GM12878 (cell line): ENCODE measurements at regions not wholly inside any gene's neighbourhood (a gene's known extent, or its start where the extent isn't known, plus 50 kb on each side); places are given as distances from the start of the nearest gene placed in this dataset.

Experiments used
- ATAC-seq: fragments of 200-7000 bp; cut with Tn5 transposase; 3 replicates; pipeline ENCODE4 v1.9.1; 2020; ENCODE audit warnings: mild to moderate bottlenecking, moderate library complexity
- BruUV-seq: library from RNA; stranded (reverse); fragments of 400-500 nt; replicated peaks from 2 replicates; lab custom pipeline; 2021; lab: Mats Ljungman, UMichigan
- CTCF ChIA-PET: fragments of 300-600 bp; sonication (Branson Sonifier 250); formaldehyde crosslinking; extraction: SDS; loops from one replicate; lab custom pipeline; 2021; ENCODE audit warnings: inconsistent platforms; lab: Yijun Ruan, JAX
- POLR2A ChIA-PET: fragments of 350-600 bp; formaldehyde crosslinking; extraction: SDS; loops from one replicate; lab custom pipeline; 2021; ENCODE audit warnings: inconsistent platforms; lab: Charles Lee
- RAD21 ChIA-PET: fragments of 300-600 bp; sonication (Branson Sonifier 250); formaldehyde crosslinking; loops from one replicate; lab custom pipeline; 2023; ENCODE audit warnings: antibody characterized with exemption; ENCODE audit not compliant: unreplicated experiment; lab: Charles Lee
- SMC1A ChIA-PET: fragments of 300-600 bp; sonication (Branson Sonifier 250); formaldehyde crosslinking; loops from one replicate; lab custom pipeline; 2023; ENCODE audit not compliant: unreplicated experiment, uncharacterized antibody; lab: Charles Lee
- DNase-seq: peaks from one replicate; pipeline ENCODE4 v3.0.0-alpha.2; 2011; ENCODE audit warnings: low read depth, low spot score
- FAIRE-seq: peaks from 3 replicates; lab custom pipeline; 2011; peaks lifted over from hg19 to GRCh38; lab: Jason Lieb, UNC
- H2AFZ ChIP-seq: 2 replicates; pipeline ENCODE4 v1.6.0; 2011; ENCODE audit warnings: low read depth, low read length, control low read depth; ENCODE audit not compliant: control insufficient read depth
- H3K27ac ChIP-seq: 2 replicates; pipeline ENCODE4 v1.5.1; 2011; ENCODE audit warnings: control low read depth; ENCODE audit not compliant: control insufficient read depth, insufficient read depth
- H3K27me3 ChIP-seq, 2 experiments: replicated peaks in 1 of 2; 2 replicates each; pipeline versions ENCODE4 v1.6.0 to v1.6.1; 2011; ENCODE audit warnings: low read length in 1 of 2; ENCODE audit not compliant: control insufficient read depth in 2 of 2, insufficient read depth in 2 of 2
- H3K36me3 ChIP-seq, 2 experiments: 2 replicates each; pipeline ENCODE4 v1.5.1; 2011; ENCODE audit warnings: low read length in 1 of 2; ENCODE audit not compliant: control insufficient read depth in 2 of 2, insufficient read depth in 2 of 2
- H3K4me1 ChIP-seq: 2 replicates; pipeline ENCODE4 v1.6.1; 2011; ENCODE audit warnings: mild to moderate bottlenecking, low read length, moderate library complexity, mixed read lengths; ENCODE audit not compliant: control insufficient read depth, insufficient read depth
- H3K4me2 ChIP-seq: 2 replicates; pipeline ENCODE4 v1.6.0; 2011; ENCODE audit warnings: control low read depth; ENCODE audit not compliant: control insufficient read depth, insufficient read depth
- H3K4me3 ChIP-seq: fragments of 200-600 bp; sonication (generic); 2 replicates; pipeline ENCODE4 v1.5.1; 2016
- H3K79me2 ChIP-seq: 2 replicates; pipeline ENCODE4 v1.6.0; 2011; ENCODE audit warnings: low read length; ENCODE audit not compliant: control insufficient read depth, insufficient read depth
- H3K9ac ChIP-seq: 2 replicates; pipeline ENCODE4 v1.8.0; 2011; ENCODE audit warnings: low read length, control low read depth, mixed read lengths; ENCODE audit not compliant: control insufficient read depth, insufficient read depth
- H3K9me3 ChIP-seq: replicated peaks from 3 replicates; pipeline ENCODE4 v1.5.1; 2011; ENCODE audit warnings: mild to moderate bottlenecking, low read length; ENCODE audit not compliant: control insufficient read depth, insufficient read depth
- H4K20me1 ChIP-seq: 2 replicates; pipeline ENCODE4 v1.6.0; 2011; ENCODE audit not compliant: control insufficient read depth, insufficient read depth
- BACH1 ChIP-seq: fragments of 450-650 bp; IDR thresholded peaks from 2 replicates; pipeline ENCODE4 v1.6.1; 2017; ENCODE audit warnings: mild to moderate bottlenecking, borderline replicate concordance
- BHLHE40 ChIP-seq, 2 experiments: fragments of 450-650 bp in 1 of 2; IDR thresholded peaks; 2 replicates each; pipeline ENCODE4 v1.6.1; 2011 to 2017; ENCODE audit warnings: low read depth in 2 of 2, borderline replicate concordance in 1 of 2, improper control_type of control experiment in 1 of 2, low read length in 1 of 2, mild to moderate bottlenecking in 1 of 2
- CTCF ChIP-seq, 3 experiments: IDR thresholded peaks in 2 of 3; conservative IDR thresholded peaks in 1 of 3; 2 replicates each; pipeline ENCODE4 v1.5.1; 2011; ENCODE audit warnings: low read depth in 3 of 3, low read length in 3 of 3, mild to moderate bottlenecking in 3 of 3, control low read depth in 2 of 3, moderate library complexity in 2 of 3, inconsistent platforms in 1 of 3, mixed read lengths in 1 of 3; ENCODE audit not compliant: control insufficient read depth in 2 of 3, insufficient read depth in 1 of 3; ENCODE audit errors: extremely low read depth in 1 of 3
- DPF2 ChIP-seq: fragments of 450-650 bp; IDR thresholded peaks from 2 replicates; pipeline ENCODE4 v1.6.1; 2017; ENCODE audit warnings: mild to moderate bottlenecking
- FOXK2 ChIP-seq: fragments of 450-650 bp; IDR thresholded peaks from 2 replicates; pipeline ENCODE4 v1.6.1; 2017; ENCODE audit warnings: mild to moderate bottlenecking, moderate library complexity
- HDAC2 ChIP-seq: fragments of 200-600 bp; sonication (generic); IDR thresholded peaks from 2 replicates; pipeline ENCODE4 v1.6.1; 2017
- HDGF ChIP-seq: fragments of 450-650 bp; IDR thresholded peaks from 2 replicates; pipeline ENCODE4 v1.6.1; 2016; ENCODE audit warnings: antibody characterized with exemption
- IKZF1 ChIP-seq: fragments of 450-650 bp; conservative IDR thresholded peaks from 2 replicates; pipeline ENCODE4 v1.6.1; 2017; ENCODE audit warnings: antibody characterized with exemption, mild to moderate bottlenecking
- KAT2A ChIP-seq: conservative IDR thresholded peaks from 2 replicates; pipeline ENCODE4 v1.6.1; 2011; ENCODE audit warnings: low read depth, low read length; ENCODE audit not compliant: control insufficient read depth
- PAX5 ChIP-seq: IDR thresholded peaks from 2 replicates; pipeline ENCODE4 v1.6.1; 2011; ENCODE audit warnings: low read depth, low read length, borderline replicate concordance
- RAD21 ChIP-seq: IDR thresholded peaks from 2 replicates; pipeline ENCODE4 v1.6.1; 2011; ENCODE audit warnings: mild to moderate bottlenecking, low read depth, low read length, moderate library complexity; ENCODE audit not compliant: insufficient read depth
- RAD51 ChIP-seq: fragments of 450-650 bp; IDR thresholded peaks from 2 replicates; pipeline ENCODE4 v1.6.1; 2016; ENCODE audit warnings: moderate library complexity, mild to moderate bottlenecking, inconsistent platforms
- RUNX3 ChIP-seq: IDR thresholded peaks from 2 replicates; pipeline ENCODE4 v1.6.1; 2012; ENCODE audit warnings: low read length, inconsistent platforms
- USF2 ChIP-seq: IDR thresholded peaks from 2 replicates; pipeline ENCODE4 v1.6.1; 2011; ENCODE audit warnings: low read depth, low read length, improper control_type of control experiment, borderline replicate concordance
- ZNF207 ChIP-seq: fragments of 450-650 bp; IDR thresholded peaks from 2 replicates; pipeline ENCODE4 v1.6.1; 2014; ENCODE audit warnings: antibody characterized with exemption, mild to moderate bottlenecking, borderline replicate concordance
- ZNF274 ChIP-seq: IDR thresholded peaks from one replicate; pipeline ENCODE4 v1.8.0; 2011; ENCODE audit not compliant: insufficient read length, insufficient read depth
- ZSCAN29 ChIP-seq: fragments of 450-650 bp; IDR thresholded peaks from 2 replicates; pipeline ENCODE4 v1.6.1; 2017; ENCODE audit warnings: mild to moderate bottlenecking, moderate library complexity
- ZZZ3 ChIP-seq: IDR thresholded peaks from 2 replicates; pipeline ENCODE4 v1.6.1; 2011; ENCODE audit warnings: low read depth; ENCODE audit not compliant: control insufficient read depth, insufficient read length
- WGBS: methylation state at CpG from one replicate; pipeline ENCODE4 v1.1.6; 2016; ENCODE audit warnings: low lambda C conversion rate; ENCODE audit not compliant: insufficient replicate concordance, insufficient coverage; ENCODE audit errors: missing lambda C conversion rate; 5-methylcytosine and 5-hydroxymethylcytosine counted together
- in situ Hi-C: fragments of 300-500 bp; cut with MboI; formaldehyde crosslinking; loops from 9 replicates; pipeline ENCODE4 v1.14.3; 2018; ENCODE audit warnings: mixed read lengths
- intact Hi-C: fragments of 100-400 bp; cut with micrococcal nuclease; formaldehyde crosslinking; loops from one replicate; pipeline ENCODE4 v1.14.2; 2022; ENCODE audit not compliant: unreplicated experiment

DNA sequence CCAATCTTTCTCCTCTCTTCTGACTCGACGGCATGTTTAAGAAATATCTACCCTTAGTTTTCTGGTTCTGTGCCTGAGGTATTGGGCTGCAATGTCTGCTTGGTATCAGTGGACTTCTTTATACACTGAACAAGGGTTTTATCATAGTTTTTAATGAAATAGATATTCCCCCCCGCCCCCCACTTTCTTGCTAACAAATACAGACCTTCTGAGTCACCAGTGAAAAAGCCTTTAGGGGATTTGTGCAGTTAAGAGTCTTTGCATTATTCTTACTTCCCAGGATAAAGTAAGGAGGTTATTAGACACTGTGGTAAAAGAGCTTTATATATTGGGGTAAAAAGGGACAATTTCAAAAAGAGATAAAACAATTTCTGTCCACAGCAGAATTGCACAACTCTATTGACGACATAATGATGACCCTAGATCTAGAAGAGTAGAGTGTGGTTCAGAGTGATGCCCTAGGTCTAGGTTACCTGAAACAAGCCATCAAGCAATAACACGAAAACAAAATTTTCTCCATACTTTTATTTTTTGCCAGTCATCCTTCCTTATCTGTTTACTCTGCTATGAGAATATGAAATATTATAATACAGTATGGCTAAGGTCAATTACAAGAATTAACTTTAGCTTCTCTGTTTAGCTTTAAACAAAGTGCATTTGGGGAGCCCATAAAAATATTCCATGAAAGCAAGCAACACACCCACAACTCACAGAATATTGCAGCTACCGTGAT lies 110.7 kb downstream of the PLK2 start:
- Histone ChIP-seq H3K79me2 (no peaks in the 10 kb centered on the region), H3K36me3 (no peaks in the 10 kb centered on the region), H2AFZ (no peak overlapping the region), H3K4me3 (no peak overlapping the region), H3K4me1 (no peaks in the 10 kb centered on the region), H4K20me1 (no peaks in the 10 kb centered on the region), H3K27ac (no peak overlapping the region), H3K9me3 (no peaks in the 10 kb centered on the region), H3K27me3 (no peaks in the 10 kb centered on the region; a peak in 1 of 4 replicates), H3K4me2 (no peak overlapping the region), H3K9ac (no peak overlapping the region)
- FAIRE-seq: no peak
- RAD21 ChIA-PET: no interaction called here
- TF ChIP-seq BACH1 (no peak), BHLHE40 (IDR thresholded peaks at IDR 0.05; ENCODE audit: borderline replicate concordance in 1 of 2, low read depth in 2 of 2, low read length in 1 of 2) (no peak), KAT2A (no peak), DPF2 (no peak), ZSCAN29 (no peak), ZZZ3 (no peak), FOXK2 (no peak), ZNF207 (no peak), RUNX3 (no peak), HDAC2 (no peak), PAX5 (no peak), IKZF1 (no peak), USF2 (no peak), RAD51 (no peak), CTCF (IDR thresholded peaks at IDR 0.05 in 2 of 3, conservative IDR thresholded peaks at IDR 0.05 in 1 of 3; ENCODE audit: control insufficient read depth in 2 of 3, extremely low read depth in 1 of 3, insufficient read depth in 1 of 3, low read depth in 3 of 3, low read length in 3 of 3) (no peak), ZNF274 (no peak), RAD21 (no peak), HDGF (no peak)
- BruUV-seq: no TSS peak
- in situ Hi-C loops: no loop called here
- no peak for DNase-seq
- intact Hi-C loops: no loop called here
- POLR2A ChIA-PET: no interaction called here
- ATAC-seq: no peak
- 21% methylated on average over 6 of the region's 6 CpGs for WGBS
- SMC1A ChIA-PET: no interaction called here
- CTCF ChIA-PET: no interaction called here
